Activated B cell treated with CpG ODN at 0.5 μM for 24 hours (primary cell): ENCODE measurements at regions not wholly inside any gene's neighbourhood (a gene's known extent, or its start where the extent isn't known, plus 50 kb on each side); places are given as distances from the start of the nearest gene placed in this dataset.

Experiments
- ATAC-seq: fragments of 200-7000 bp; cut with Tn5 transposase; one replicate; pipeline ENCODE4 v1.10.0; 2021; ENCODE audit warnings: low read depth, mild to moderate bottlenecking, moderate library complexity
- CTCF ChIA-PET: fragments of 350-600 bp; sonication (Branson Sonifier 250); formaldehyde crosslinking; loops from one replicate; lab custom pipeline; 2021; ENCODE audit warnings: antibody characterized with exemption; lab: Charles Lee
- POLR2A ChIA-PET: fragments of 350-600 bp; sonication (Branson Sonifier 250); formaldehyde crosslinking; loops from one replicate; lab custom pipeline; 2021; ENCODE audit warnings: antibody characterized with exemption; lab: Charles Lee
- DNase-seq: peaks from one replicate; pipeline ENCODE4 v3.0.0; 2022
- H3K27ac Mint-ChIP-seq: one replicate; pipeline ENCODE4 v1.8.0; 2020; ENCODE audit warnings: mixed read lengths
- H3K27me3 Mint-ChIP-seq: one replicate; pipeline ENCODE4 v1.8.0; 2021; ENCODE audit warnings: mixed read lengths
- H3K36me3 Mint-ChIP-seq: one replicate; pipeline ENCODE4 v1.8.0; 2021; ENCODE audit warnings: low read depth, mixed read lengths
- H3K4me1 Mint-ChIP-seq: one replicate; pipeline ENCODE4 v1.8.0; 2021; ENCODE audit warnings: mixed read lengths
- H3K4me3 Mint-ChIP-seq: one replicate; pipeline ENCODE4 v1.8.0; 2020; ENCODE audit warnings: mild to moderate bottlenecking, mixed read lengths
- H3K9me3 Mint-ChIP-seq: one replicate; pipeline ENCODE4 v1.8.0; 2020; ENCODE audit warnings: mixed read lengths
- CTCF ChIP-seq: fragments of 200-600 bp; IDR thresholded peaks from one replicate; pipeline ENCODE4 v1.8.0; 2022; ENCODE audit warnings: antibody characterized with exemption, mild to moderate bottlenecking
- intact Hi-C: fragments of 100-400 bp; cut with micrococcal nuclease; formaldehyde crosslinking; loops from one replicate; pipeline ENCODE4 v1.15.1; 2024

GRCh38 chr1:238639861-238640260 lies 746.5 kb upstream of the CHRM3 start:
- ChIA-PET POLR2A (no interaction called here), CTCF (interaction anchor here (0.7 kb wide), 1 partner anchor 19 kb away, joined by 3 read pairs; no protein-coding TSS in a partner anchor)
- no peaks in the 10 kb centered on the region for H3K4me1 Mint-ChIP-seq
- H3K27ac Mint-ChIP-seq = no peak overlapping the region
- H3K27me3 Mint-ChIP-seq = no peaks in the 10 kb centered on the region
- intact Hi-C loops = no loop called here
- no peaks in the 10 kb centered on the region for H3K36me3 Mint-ChIP-seq
- no peak overlapping the region for H3K4me3 Mint-ChIP-seq
- DNase-seq = no peak
- TF ChIP-seq CTCF = no peak
- no peak for ATAC-seq
- no peaks in the 10 kb centered on the region for H3K9me3 Mint-ChIP-seq

GRCh38 chr1:238628110-238628509 lies 737.4 kb upstream of the ZP4 start:
- H3K27ac Mint-ChIP-seq = no peak overlapping the region
- no peaks in the 10 kb centered on the region for H3K36me3 Mint-ChIP-seq
- H3K27me3 Mint-ChIP-seq = no peaks in the 10 kb centered on the region
- intact Hi-C loops = no loop called here
- H3K9me3 Mint-ChIP-seq = peaks cover 6% of the 10 kb centered on the region
- ChIA-PET POLR2A (no interaction called here), CTCF (no interaction called here)
- H3K4me1 Mint-ChIP-seq = peaks cover 3% of the 10 kb centered on the region
- H3K4me3 Mint-ChIP-seq = no peak overlapping the region
- ATAC-seq (no peak), DNase-seq (no peak)
- no peak for TF ChIP-seq CTCF

GRCh38 chr1:238624776-238625175 lies 734.1 kb upstream of the ZP4 start:
- Mint-ChIP-seq H3K9me3 (no peaks in the 10 kb centered on the region), H3K4me3 (no peak overlapping the region), H3K27me3 (no peaks in the 10 kb centered on the region), H3K36me3 (no peaks in the 10 kb centered on the region), H3K27ac (no peak overlapping the region), H3K4me1 (peaks cover 3% of the 10 kb centered on the region)
- CTCF ChIA-PET = no interaction called here
- no peak for ATAC-seq
- intact Hi-C loops = no loop called here
- no peak for TF ChIP-seq CTCF
- DNase-seq = no peak
- POLR2A ChIA-PET = no interaction called here

- DNase-seq = no peak
- H3K9me3 Mint-ChIP-seq = no peaks in the 10 kb centered on the region
- ATAC-seq = no peak
- H3K36me3 Mint-ChIP-seq = no peaks in the 10 kb centered on the region
- H3K27me3 Mint-ChIP-seq = no peaks in the 10 kb centered on the region
- ChIA-PET POLR2A (no interaction called here), CTCF (no interaction called here)
- intact Hi-C loops = no loop called here
- peaks cover 3% of the 10 kb centered on the region for H3K4me1 Mint-ChIP-seq
- H3K27ac Mint-ChIP-seq = no peak overlapping the region
- H3K4me3 Mint-ChIP-seq = no peak overlapping the region
- no peak for TF ChIP-seq CTCF
Measured at GRCh38 chr1:238621405-238621804, 730.7 kb upstream of the ZP4 start.

GRCh38 chr1:238619652-238620051 lies 728.9 kb upstream of the ZP4 start:
- no peak for ATAC-seq

More at GRCh38 chr1:238619652-238620051, 728.9 kb upstream of the ZP4 start:
- Mint-ChIP-seq H3K4me1 (no peaks in the 10 kb centered on the region), H3K4me3 (no peak overlapping the region), H3K36me3 (no peaks in the 10 kb centered on the region), H3K27ac (no peak overlapping the region), H3K9me3 (no peaks in the 10 kb centered on the region), H3K27me3 (no peaks in the 10 kb centered on the region)
- DNase-seq = no peak
- ChIA-PET POLR2A (no interaction called here), CTCF (no interaction called here)
- TF ChIP-seq CTCF = no peak
- intact Hi-C loops = no loop called here
